Neuronal stem cell (in vitro differentiated cells): ENCODE measurements at regions not wholly inside any gene's neighbourhood (a gene's known extent, or its start where the extent isn't known, plus 50 kb on each side); places are given as distances from the start of the nearest gene placed in this dataset.

ENCODE experiments used
- DNase-seq: peaks from one replicate; pipeline ENCODE4 v3.0.0-alpha.2; 2013; ENCODE audit warnings: low spot score
- H2AFZ ChIP-seq: one replicate; pipeline ENCODE4 v1.6.1; 2013; ENCODE audit warnings: mild to moderate bottlenecking, low read length, inconsistent platforms
- H2AK5ac ChIP-seq: 2 replicates; pipeline ENCODE4 v1.6.1; 2013; ENCODE audit warnings: low read depth, mild to moderate bottlenecking, inconsistent platforms, low read length, moderate library complexity, mixed read lengths
- H2BK120ac ChIP-seq: 2 replicates; pipeline ENCODE4 v1.6.1; 2013; ENCODE audit warnings: low read depth, mild to moderate bottlenecking, inconsistent platforms, low read length, moderate library complexity, mixed read lengths
- H2BK12ac ChIP-seq: one replicate; pipeline ENCODE4 v1.6.1; 2013; ENCODE audit warnings: low read length, inconsistent platforms
- H2BK15ac ChIP-seq: 2 replicates; pipeline ENCODE4 v1.6.1; 2013; ENCODE audit warnings: mild to moderate bottlenecking, low read length, inconsistent platforms, mixed read lengths
- H2BK5ac ChIP-seq: one replicate; pipeline ENCODE4 v1.6.1; 2013; ENCODE audit warnings: inconsistent platforms, mild to moderate bottlenecking, low read length, moderate library complexity
- H3K14ac ChIP-seq: one replicate; pipeline ENCODE4 v1.6.1; 2013; ENCODE audit warnings: low read length, inconsistent platforms
- H3K18ac ChIP-seq: 2 replicates; pipeline ENCODE4 v1.6.1; 2013; ENCODE audit warnings: low read length, inconsistent platforms
- H3K23ac ChIP-seq: 2 replicates; pipeline ENCODE4 v1.6.1; 2013; ENCODE audit warnings: low read depth, mild to moderate bottlenecking, mixed read lengths, low read length, inconsistent platforms; ENCODE audit not compliant: poor library complexity
- H3K27ac ChIP-seq: replicated peaks from 3 replicates; pipeline ENCODE4 v1.5.1; 2013; ENCODE audit warnings: low read length, inconsistent platforms
- H3K27me3 ChIP-seq, 3 experiments: 2 replicates each; pipeline ENCODE4 v1.6.1; 2013; ENCODE audit warnings: low read length in 3 of 3, mild to moderate bottlenecking in 2 of 3, inconsistent platforms in 1 of 3, low read depth in 1 of 3, mixed read lengths in 1 of 3, moderate library complexity in 1 of 3; ENCODE audit not compliant: control insufficient read depth in 3 of 3, insufficient read depth in 3 of 3
- H3K36me3 ChIP-seq, 2 donors: replicated peaks in 1 of 2; 2 replicates each; pipeline ENCODE4 v1.6.1; 2013; ENCODE audit warnings: low read length in 2 of 2; ENCODE audit not compliant: control insufficient read depth in 2 of 2, insufficient read depth in 2 of 2
- H3K4ac ChIP-seq: 2 replicates; pipeline ENCODE4 v1.6.1; 2013; ENCODE audit warnings: inconsistent platforms, mild to moderate bottlenecking, low read length, moderate library complexity
- H3K4me1 ChIP-seq, 2 donors: 1 replicate in 1 of 2; 2 replicates in 1 of 2; pipeline ENCODE4 v1.6.1; 2013; ENCODE audit warnings: low read length in 2 of 2, low read depth in 1 of 2; ENCODE audit not compliant: control insufficient read depth in 2 of 2, insufficient read depth in 1 of 2
- H3K4me2 ChIP-seq: one replicate; pipeline ENCODE4 v1.6.1; 2013; ENCODE audit warnings: mild to moderate bottlenecking, low read length, inconsistent platforms; ENCODE audit not compliant: insufficient read depth, poor library complexity, severe bottlenecking
- H3K4me3 ChIP-seq, 2 donors: 2 replicates each; pipeline ENCODE4 v1.5.1; 2013; ENCODE audit warnings: low read length in 2 of 2, mild to moderate bottlenecking in 2 of 2, inconsistent platforms in 1 of 2, moderate library complexity in 1 of 2
- H3K79me1 ChIP-seq: one replicate; pipeline ENCODE4 v1.6.1; 2013; ENCODE audit warnings: low read depth, mild to moderate bottlenecking, inconsistent platforms, low read length, moderate library complexity
- H3K9ac ChIP-seq: one replicate; pipeline ENCODE4 v1.6.1; 2013; ENCODE audit warnings: mild to moderate bottlenecking, low read depth, low read length, inconsistent platforms; ENCODE audit not compliant: poor library complexity
- H3K9me3 ChIP-seq, 2 donors: replicated peaks in 1 of 2; 2 replicates each; pipeline versions ENCODE3 to v1.6.1; 2013; ENCODE audit warnings: low read length in 2 of 2, mild to moderate bottlenecking in 2 of 2, inconsistent platforms in 1 of 2, low read depth in 1 of 2, mixed read lengths in 1 of 2, moderate library complexity in 1 of 2; ENCODE audit not compliant: control insufficient read depth in 2 of 2, insufficient read depth in 1 of 2
- H4K8ac ChIP-seq: one replicate; pipeline ENCODE4 v1.6.1; 2013; ENCODE audit warnings: low read depth, mild to moderate bottlenecking, inconsistent platforms, low read length, moderate library complexity
- H4K91ac ChIP-seq: one replicate; pipeline ENCODE4 v1.6.1; 2013; ENCODE audit warnings: low read length, low read depth, mild to moderate bottlenecking, inconsistent platforms; ENCODE audit not compliant: poor library complexity
- WGBS, 2 donors: extraction: QIAGEN DNeasy Blood & Tissue Kit; methylation state at CpG; one replicate each; pipeline ENCODE4 v1.1.7; 2013; ENCODE audit warnings: missing lambda C conversion rate in 2 of 2, mixed read lengths in 1 of 2; ENCODE audit not compliant: insufficient read length in 2 of 2, insufficient replicate concordance in 1 of 2; ENCODE audit errors: extremely low coverage in 2 of 2; 5-methylcytosine and 5-hydroxymethylcytosine counted together

- H3K4me2 ChIP-seq: no peak overlapping the region
- H3K23ac ChIP-seq: no peak overlapping the region
- H2BK120ac ChIP-seq: no peak overlapping the region
- H3K79me1 ChIP-seq: no peaks in the 10 kb centered on the region
- no peaks in the 10 kb centered on the region for H3K9me3 ChIP-seq
- H3K9ac ChIP-seq: no peak overlapping the region
- H2BK15ac ChIP-seq: no peak overlapping the region
- H4K8ac ChIP-seq: no peak overlapping the region
- no peak overlapping the region for H2BK12ac ChIP-seq
- no peak overlapping the region for H2AK5ac ChIP-seq
- H3K4me1 ChIP-seq: peaks cover 0 to 3% of the 10 kb centered on the region in 2 donors
- no peak for DNase-seq
- H2BK5ac ChIP-seq: no peak overlapping the region
- no peak overlapping the region for H3K27ac ChIP-seq
- H3K27me3 ChIP-seq: no peaks in the 10 kb centered on the region
- no peak overlapping the region for H3K4ac ChIP-seq
- no peak overlapping the region for H4K91ac ChIP-seq
- WGBS, 2 donors: no CpG with 5 or more reads among the region's 11 CpGs
- H3K14ac ChIP-seq: no peak overlapping the region
- no peak overlapping the region for H3K18ac ChIP-seq
- H3K4me3 ChIP-seq: no peak overlapping the region
- H2AFZ ChIP-seq: no peak overlapping the region
- no peaks in the 10 kb centered on the region for H3K36me3 ChIP-seq
These were observed 116.2 kb upstream of the TMCO5A start for GRCh38 chr15:37818152-37818677.

- peak overlapping the region; percentile 30 for H2AFZ ChIP-seq
- no peak overlapping the region for H2BK12ac ChIP-seq
- no peak overlapping the region for H3K14ac ChIP-seq
- peaks cover 0 to 3% of the 10 kb centered on the region in 2 donors for H3K4me1 ChIP-seq
- no peak overlapping the region for H2BK5ac ChIP-seq
- no peak overlapping the region for H4K8ac ChIP-seq
- H4K91ac ChIP-seq: no peak overlapping the region
- no peak overlapping the region for H3K18ac ChIP-seq
- no CpG with 5 or more reads among the region's 1 CpG for WGBS, 2 donors
- H3K36me3 ChIP-seq: no peaks in the 10 kb centered on the region
- H3K79me1 ChIP-seq: no peaks in the 10 kb centered on the region
- H3K27ac ChIP-seq: no peak overlapping the region
- no peak overlapping the region for H3K9ac ChIP-seq
- no peak overlapping the region for H3K4me3 ChIP-seq
- no peak overlapping the region for H3K23ac ChIP-seq
- DNase-seq: no peak
- H3K9me3 ChIP-seq: no peaks in the 10 kb centered on the region
- H3K4me2 ChIP-seq: no peak overlapping the region
- no peaks in the 10 kb centered on the region for H3K27me3 ChIP-seq
- H3K4ac ChIP-seq: no peak overlapping the region
- H2BK15ac ChIP-seq: no peak overlapping the region
- H2BK120ac ChIP-seq: no peak overlapping the region
- no peak overlapping the region for H2AK5ac ChIP-seq
These were observed 115.2 kb upstream of the TMCO5A start for GRCh38 chr15:37819191-37819590.

- H2AFZ ChIP-seq: peak overlapping the region; percentile 63
- H2BK120ac ChIP-seq: no peak overlapping the region
- H3K23ac ChIP-seq: no peak overlapping the region
- no CpG with 5 or more reads among the region's 10 CpGs for WGBS, 2 donors
- H3K36me3 ChIP-seq: no peaks in the 10 kb centered on the region
- no peak overlapping the region for H3K4ac ChIP-seq
- H3K18ac ChIP-seq: no peak overlapping the region
- no peak overlapping the region for H2AK5ac ChIP-seq
- no peak overlapping the region for H2BK5ac ChIP-seq
- H3K9ac ChIP-seq: no peak overlapping the region
- no peak overlapping the region for H4K91ac ChIP-seq
- H3K14ac ChIP-seq: no peak overlapping the region
- H3K79me1 ChIP-seq: no peaks in the 10 kb centered on the region
- H2BK15ac ChIP-seq: no peak overlapping the region
- no peak overlapping the region for H3K4me2 ChIP-seq
- H3K9me3 ChIP-seq: no peaks in the 10 kb centered on the region
- peaks cover 0 to 3% of the 10 kb centered on the region in 2 donors for H3K4me1 ChIP-seq
- no peak overlapping the region for H4K8ac ChIP-seq
- no peaks in the 10 kb centered on the region for H3K27me3 ChIP-seq
- no peak overlapping the region for H2BK12ac ChIP-seq
- DNase-seq: no peak
- H3K4me3 ChIP-seq: no peak overlapping the region
- H3K27ac ChIP-seq: no peak overlapping the region
These were observed 113.9 kb upstream of the TMCO5A start for GRCh38 chr15:37820380-37821128.

GRCh38 chr15:37823601-37824275, 110.7 kb upstream of the TMCO5A start:
- H2AFZ ChIP-seq: peak overlapping the region; percentile 58
- no peak overlapping the region for H2BK120ac ChIP-seq
- no peak overlapping the region for H3K18ac ChIP-seq
- DNase-seq: no peak
- no peak overlapping the region for H4K8ac ChIP-seq
- no peak overlapping the region for H3K27ac ChIP-seq
- H3K9ac ChIP-seq: no peak overlapping the region
- H4K91ac ChIP-seq: no peak overlapping the region
- no peak overlapping the region for H3K4me3 ChIP-seq
- H3K4me1 ChIP-seq: peaks cover 0 to 3% of the 10 kb centered on the region in 2 donors
- no peak overlapping the region for H3K14ac ChIP-seq
- H3K23ac ChIP-seq: no peak overlapping the region
- H3K9me3 ChIP-seq: no peaks in the 10 kb centered on the region
- H3K4me2 ChIP-seq: no peak overlapping the region
- no peaks in the 10 kb centered on the region for H3K36me3 ChIP-seq
- H3K4ac ChIP-seq: no peak overlapping the region
- no CpG with 5 or more reads among the region's 10 CpGs for WGBS, 2 donors
- no peak overlapping the region for H2BK15ac ChIP-seq
- H2AK5ac ChIP-seq: no peak overlapping the region
- H3K79me1 ChIP-seq: no peaks in the 10 kb centered on the region
- no peaks in the 10 kb centered on the region for H3K27me3 ChIP-seq
- no peak overlapping the region for H2BK5ac ChIP-seq
- H2BK12ac ChIP-seq: no peak overlapping the region
